GM19043 (cell line): ENCODE measurements at regions not wholly inside any gene's neighbourhood (a gene's known extent, or its start where the extent isn't known, plus 50 kb on each side); places are given as distances from the start of the nearest gene placed in this dataset.

Experiments used
- ATAC-seq: cut with Tn5 transposase; IDR thresholded peaks from one replicate; pipeline ENCODE4 v1.9.1; 2021; ENCODE audit warnings: low read depth; ENCODE audit not compliant: unreplicated experiment

DNA sequence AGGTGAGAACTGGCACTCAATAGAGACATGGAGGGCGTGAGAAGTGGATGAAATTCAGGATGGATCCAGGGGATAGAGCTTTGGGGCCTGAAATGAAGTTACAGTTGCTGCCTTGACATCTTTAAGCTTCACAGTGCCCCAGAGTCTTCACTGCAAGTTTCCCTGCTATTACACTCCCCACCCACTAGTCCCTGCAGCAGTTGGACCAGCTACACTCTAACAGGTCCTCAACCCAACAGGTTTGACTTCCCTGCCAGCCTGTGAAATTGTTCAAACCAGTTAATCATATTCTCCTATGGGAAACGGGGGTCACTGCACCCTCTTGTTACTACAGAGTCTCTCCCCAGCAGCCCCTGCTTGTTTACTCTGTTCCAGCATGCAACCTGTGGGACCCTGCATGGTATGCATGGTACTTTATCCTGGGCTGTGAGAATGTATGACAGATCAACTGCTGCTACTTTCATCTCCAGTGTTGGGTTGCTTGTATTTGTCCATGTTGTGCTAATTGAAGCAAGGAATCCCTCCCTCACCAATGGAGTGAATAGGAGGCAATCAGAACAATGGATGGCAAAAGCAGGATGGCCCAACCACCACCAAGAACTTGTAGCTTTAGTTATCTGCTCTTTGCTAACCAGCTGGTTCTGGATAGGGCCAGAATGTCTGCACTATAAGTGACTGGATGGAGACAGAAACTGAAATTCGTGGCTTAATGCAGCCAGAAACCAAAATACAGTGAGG, 314.2 kb downstream of the OLFM4 start:
- no peak for ATAC-seq

DNA sequence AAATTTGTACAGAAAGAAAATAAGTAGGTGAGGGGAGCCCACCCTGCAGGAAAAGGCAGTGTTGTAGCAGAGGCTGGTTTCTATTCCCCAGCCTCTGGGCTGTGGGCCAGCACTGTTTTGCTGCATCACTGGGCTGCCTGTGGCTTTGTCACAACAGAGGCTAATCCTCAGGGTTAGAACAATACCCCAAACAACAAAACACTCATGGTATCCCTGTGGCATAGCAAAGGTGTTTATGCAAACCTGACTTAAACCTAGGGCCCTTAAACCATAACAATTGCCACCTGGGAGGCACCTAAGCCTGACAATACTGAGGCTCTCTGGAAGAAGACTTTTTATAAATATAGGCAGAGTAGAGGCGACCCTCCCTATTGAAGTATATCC, 314.7 kb downstream of the OLFM4 start:
- no peak for ATAC-seq

DNA sequence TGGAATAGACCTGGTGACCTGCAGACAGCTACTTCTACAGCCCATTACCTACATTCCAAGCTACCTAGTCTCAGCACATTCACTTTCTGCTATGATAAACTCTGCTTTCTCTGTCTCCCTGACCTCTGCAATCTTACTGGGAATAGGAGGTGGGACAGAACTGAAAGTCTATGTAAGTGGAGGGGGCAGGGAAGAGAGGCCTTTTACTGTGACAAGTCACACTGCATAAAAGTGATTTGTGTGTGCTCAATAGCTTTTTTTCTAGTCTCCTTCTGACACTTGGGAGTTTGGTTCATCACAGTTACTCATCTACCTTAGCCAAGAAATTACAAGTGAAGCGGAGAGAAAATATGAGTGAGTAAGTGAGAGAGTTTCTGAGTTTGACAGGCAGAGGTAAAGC, 322.4 kb downstream of the OLFM4 start:
- no peak for ATAC-seq

DNA sequence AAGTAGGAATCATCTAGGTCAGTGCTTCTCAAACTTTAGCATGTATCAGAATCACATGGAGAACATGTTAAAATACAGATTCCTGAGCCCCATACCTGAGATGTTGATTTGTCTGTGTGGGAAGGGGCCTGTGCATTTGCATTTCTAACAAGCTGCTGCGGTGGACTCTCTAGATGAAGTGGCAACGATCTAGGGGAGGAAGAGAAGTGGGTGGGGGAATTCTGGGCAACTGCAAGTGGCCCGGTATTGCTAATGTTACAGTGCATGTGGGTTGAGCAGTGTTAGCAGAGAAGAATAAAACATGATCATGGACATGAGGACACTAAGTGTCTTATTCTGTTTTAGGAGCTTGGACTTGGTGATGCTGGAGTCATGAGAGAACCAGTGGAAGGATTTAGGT, 329.0 kb downstream of the OLFM4 start:
- ATAC-seq, result no peak

DNA sequence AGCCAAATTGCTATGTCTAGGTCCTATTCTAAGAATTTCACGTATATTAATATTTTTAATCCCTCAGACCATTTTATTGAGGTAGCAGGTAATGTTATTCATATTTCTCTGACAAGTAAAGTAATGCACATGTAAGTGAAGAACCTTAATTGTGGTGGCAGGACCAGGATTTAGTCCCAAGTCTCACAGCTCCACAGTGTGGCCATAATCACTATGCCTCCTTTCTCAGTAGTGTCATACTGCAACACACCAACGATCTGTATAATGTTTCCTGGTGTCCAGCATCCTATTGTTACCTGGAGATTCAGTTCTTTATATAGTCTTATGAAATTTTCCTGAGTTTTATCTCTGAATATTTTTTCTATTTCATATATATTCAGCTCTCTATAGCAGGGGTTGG, 340.3 kb downstream of the OLFM4 start:
- ATAC-seq, result no peak

DNA sequence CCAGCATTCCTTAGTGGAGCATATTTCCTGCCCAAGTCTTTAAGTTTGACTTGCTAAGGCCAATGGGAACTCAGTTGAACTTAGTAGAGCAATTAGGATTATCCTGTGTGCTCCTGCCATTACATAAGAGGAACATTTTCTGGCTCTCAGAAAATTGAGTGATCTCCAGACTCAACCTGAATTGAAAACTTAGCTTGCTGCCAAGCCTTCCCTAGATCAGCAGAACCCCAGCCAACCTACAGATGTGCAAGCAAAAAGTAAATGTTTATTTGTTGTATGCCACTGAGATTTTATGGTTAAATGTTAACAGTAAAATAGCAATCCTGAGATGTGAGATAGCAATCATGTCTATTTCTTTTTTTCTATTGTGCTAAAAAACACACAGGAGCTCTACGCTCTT, 350.9 kb downstream of the OLFM4 start:
- no peak for ATAC-seq

DNA sequence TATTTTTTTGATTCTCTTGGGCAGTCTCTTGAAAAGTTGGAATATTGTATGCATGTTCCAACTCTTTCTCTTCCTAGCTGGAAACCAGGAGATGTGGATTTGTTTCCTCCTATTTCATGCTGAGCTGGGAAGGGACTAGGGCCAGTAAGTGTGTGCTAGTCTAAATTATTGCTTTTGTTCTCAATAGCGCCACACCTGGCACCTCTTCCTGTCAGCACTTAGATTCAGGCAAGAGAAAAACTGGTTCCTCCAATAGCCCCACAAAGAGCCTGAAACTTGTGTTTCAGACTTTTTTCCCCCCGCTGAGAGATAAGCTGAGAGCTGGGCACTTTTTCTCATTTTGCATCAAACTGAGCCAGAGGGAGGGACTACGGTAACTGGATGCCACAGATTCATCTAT, 353.4 kb downstream of the OLFM4 start:
- no peak for ATAC-seq

DNA sequence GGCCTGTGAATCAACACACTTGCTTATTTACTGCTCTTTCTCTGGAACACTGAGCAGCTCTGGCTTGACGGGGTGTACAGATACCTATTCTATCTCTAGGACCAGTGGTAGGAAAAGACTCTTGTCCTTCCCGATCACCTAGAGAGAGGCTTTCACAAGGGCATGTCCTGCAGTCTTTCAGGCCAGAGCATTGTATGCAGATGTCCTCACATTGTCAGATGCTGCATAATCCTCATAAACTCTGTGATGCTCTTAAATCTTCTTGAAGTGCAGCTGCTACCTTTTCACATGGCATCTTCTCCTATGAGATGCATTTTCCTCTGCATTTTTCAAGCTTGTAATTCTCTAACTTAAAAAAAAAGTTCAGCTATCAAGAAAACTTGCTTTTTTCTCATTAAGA, 369.4 kb downstream of the OLFM4 start:
- no peak for ATAC-seq

DNA sequence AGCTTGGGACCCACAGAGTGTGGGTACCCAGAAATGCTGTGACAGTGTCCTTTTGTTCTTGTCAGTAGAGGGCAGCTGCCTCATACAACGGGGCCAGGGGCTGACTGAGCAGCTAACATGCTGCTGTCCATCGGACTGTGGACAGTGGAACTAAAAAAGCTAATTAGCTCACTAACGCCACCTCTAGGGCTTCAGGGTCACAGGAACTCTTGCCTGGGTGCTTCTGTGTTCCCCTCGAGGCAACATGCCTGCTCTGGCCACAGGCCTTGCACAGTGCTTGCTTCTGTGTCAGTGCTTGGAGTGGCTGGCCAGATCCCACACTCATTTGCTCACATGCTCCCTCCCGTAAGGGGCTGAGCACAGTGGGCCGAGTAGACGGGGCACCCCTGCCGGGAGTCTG, 377.0 kb downstream of the OLFM4 start:
- ATAC-seq, result no peak

DNA sequence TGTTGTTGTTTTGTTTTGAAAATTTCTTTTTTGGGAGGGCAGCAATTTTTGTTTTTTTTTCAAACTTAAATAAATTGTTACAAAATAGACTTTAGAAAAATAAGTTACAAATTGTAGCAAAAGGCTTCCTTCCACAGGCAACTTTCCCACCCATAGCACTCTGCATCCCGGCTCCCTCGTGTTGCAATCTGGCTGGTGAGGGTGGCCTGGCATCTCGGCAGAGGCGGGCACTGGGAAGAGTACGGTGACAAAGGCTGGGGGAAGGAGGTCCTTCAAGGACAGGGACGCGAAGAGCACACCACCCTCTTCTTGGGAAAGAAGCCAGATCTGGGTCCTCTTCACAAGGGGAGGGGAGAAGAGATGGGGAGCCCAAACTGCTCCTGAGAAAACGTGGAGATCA, 379.7 kb downstream of the OLFM4 start:
- no peak for ATAC-seq

DNA sequence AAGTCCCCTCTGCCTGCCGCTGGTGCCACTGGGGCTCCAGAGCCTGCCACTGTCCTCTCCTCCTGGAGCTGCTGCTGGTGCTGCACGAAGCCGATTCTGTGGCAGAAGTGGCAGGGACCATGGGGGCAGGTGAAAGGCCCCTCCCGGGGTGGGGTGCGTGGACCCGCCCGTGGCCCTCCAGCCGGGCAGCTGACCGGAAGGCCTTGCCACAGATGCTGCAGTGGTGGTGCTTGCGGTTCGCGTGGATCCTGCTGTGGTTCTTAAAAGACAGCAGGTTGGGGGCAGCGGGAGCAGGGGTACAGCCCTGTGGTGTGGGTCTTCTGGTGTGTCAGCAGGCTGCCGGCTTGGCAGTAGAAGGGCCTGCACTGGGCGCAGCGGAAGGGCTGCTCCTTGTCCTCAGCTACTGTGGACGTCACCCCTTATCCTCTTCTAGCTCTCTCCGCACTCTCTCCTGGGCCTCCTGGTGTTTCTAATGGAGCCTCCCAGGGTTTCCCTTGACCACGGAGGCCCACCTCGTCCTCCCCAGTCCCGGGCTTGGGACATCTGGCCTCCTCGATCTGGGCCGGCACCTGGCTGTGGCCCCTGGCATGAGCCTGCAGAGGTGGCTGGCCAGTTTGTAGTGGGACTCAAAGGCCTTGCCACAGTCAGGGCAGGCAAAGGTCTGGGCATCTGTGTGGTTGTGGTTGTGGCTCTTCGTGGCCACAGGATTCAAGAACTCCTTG, 380.4 kb downstream of the OLFM4 start:
- ATAC-seq, result no peak

DNA sequence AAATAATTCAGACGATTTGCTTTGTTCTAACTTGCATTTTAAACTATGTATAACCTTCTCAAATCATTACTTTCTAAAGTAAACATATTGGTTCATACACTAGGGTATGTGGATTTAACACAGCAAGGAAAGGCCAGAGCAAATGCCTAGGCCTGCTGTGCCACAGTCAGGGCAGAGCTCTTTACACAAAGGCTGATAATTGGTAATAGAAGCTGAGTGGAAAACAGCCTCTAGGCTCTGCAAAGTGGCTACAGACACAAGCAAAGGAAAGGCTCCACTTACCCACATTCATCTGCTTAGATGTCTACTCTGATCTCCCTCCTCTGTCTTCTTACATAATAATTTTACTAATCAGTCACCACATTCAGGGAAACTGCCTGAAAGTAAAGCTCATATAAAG, 382.9 kb downstream of the OLFM4 start:
- no peak for ATAC-seq

DNA sequence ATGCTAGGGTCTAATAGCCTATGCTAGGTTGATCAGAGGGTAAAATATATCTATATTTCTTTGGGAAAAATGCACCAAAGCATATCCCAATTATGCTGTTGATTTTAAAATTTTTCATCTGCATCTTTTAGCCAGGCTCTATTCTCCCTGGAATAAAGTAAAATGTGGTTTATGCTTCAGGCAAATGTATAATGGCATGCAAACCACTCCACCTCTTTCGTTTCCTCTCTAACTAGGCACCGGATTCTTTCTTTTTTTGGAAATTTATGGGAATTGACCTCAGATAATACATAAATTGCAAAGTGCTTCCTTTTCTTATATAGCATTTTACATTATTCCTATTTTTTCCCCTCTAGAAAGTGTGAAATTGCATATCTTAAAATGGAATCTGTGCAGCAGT, 386.5 kb downstream of the OLFM4 start:
- no peak for ATAC-seq

DNA sequence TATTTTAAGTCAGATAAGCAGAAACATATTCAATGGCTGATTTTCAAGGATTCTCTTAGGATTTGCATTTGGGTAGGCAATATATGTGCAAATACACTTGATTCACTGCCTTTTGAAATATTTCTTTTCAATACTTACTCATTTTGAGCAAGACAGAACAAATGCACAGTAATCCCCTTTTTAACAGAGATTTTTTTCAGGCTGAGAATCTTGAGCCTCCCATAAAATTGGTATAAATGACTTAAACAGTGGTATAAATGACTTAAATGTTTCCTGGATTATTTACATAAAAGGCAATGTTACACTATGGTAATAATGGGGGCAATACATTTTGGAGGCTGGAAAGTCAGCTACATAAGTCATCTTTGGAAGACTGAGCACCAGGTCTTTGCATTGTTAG, 389.0 kb downstream of the OLFM4 start:
- ATAC-seq, result no peak

DNA sequence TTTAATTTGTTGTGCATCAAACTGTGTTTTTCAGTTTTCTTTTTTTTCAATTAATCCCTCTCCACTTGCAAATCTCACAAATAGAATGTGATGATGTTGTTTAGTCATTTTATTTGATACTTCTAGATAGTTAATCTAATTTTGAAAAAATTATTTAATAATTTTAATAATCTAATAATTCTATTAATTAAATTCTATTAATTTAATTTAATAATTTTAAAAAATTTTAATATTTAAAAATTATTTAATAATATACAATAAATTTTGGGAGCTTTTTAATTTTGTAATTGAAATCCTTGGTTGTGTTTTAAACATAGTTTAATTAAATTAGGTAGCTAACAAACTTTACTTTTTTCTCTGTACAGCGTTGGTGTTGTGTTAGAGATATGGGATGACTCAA, 393.8 kb downstream of the OLFM4 start:
- ATAC-seq, result no peak

DNA sequence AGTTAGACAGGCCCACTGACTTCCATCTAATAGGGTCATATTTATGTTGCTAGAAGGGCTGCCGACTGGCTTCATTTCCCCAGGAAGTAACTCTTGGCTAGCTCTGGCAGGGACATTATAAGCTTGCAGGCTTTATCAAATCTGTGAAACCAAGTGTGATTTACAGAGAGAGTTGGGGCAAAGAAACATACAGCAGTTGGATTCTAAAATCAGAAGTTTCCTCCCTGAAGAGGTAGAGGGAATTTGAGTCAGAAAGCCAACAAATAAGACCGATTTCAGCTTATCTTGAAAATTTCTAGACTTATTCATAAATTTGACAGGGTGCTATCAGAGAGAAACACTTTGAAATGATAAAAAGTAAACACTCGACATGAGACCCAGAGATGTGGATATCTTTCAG, 407.8 kb downstream of the OLFM4 start:
- no peak for ATAC-seq

DNA sequence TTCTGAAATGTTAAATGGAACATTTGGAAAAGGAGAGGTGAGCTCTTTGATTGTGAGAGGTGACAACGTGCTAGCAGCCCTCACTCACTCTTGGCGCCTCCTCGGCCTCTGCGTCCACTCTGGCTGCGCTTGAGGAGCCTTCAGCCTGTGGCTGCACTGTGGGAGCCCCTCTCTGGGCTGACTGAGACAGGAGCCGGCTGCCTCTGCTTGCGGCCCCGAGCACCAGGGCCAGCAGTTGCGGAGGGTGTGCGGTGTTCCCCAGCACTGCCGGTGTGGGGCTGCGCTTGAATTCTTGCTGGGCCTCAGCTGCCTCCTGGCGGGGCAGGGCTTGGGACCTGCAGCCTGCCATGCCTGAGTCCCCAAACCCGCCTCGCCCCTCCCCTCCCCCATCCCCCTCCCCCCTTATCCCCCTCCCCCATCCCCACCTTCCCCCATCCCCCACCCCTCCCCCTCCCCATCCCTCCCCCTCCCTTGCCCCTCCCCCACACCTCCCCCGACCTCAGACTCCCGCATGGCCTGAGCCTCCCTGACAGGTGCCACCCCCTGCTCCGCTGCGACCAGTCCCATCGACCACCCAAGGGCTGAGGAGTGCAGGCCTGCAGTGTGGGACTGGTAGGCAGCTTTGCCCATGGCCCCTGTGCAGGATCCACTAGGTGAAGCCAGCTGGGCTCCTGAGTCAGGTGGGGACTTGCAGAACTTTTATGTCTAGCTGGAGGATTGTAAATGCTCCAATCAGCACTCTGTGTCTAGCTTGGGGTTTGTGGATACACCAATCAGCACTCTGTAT, 411.0 kb downstream of the OLFM4 start:
- ATAC-seq, result no peak

DNA sequence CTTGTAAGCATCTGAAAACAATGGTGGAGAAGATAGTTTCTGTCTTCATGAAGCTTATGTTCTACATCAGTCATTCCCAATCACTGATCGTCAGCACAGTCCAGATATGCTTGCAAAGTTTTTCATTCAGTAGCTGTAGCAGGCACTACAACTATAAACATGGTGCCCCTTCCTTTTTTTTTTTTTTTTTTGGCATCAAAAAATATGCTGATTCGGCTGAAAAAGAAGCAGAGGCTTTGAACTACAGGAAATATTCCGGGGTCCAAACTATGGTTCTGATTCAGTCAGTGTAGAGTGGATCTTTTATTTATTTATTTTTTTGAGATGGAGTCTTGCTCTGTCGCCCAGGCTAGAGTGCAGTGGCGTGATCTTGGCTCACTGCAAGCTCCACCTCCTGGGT, 414.4 kb downstream of the OLFM4 start:
- no peak for ATAC-seq

DNA sequence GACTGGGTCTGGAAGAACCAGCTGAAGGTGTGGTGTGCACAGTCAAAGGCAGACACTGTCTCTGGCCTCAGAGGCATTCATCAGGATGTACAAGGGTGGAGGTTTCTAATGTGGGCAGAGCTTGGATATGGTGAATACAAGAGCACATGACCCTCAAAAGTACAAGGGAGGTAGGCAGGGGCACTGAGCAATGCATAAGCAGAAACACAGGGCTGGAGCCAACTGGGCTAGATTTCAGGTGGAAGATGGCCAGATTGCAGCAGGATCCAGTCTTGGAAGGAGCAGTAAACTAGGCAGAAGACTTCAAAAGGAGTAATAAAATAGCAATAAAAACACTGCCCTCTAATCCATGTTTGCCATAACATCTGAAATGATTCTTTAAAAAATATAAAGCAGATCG, 417.1 kb downstream of the OLFM4 start:
- no peak for ATAC-seq

DNA sequence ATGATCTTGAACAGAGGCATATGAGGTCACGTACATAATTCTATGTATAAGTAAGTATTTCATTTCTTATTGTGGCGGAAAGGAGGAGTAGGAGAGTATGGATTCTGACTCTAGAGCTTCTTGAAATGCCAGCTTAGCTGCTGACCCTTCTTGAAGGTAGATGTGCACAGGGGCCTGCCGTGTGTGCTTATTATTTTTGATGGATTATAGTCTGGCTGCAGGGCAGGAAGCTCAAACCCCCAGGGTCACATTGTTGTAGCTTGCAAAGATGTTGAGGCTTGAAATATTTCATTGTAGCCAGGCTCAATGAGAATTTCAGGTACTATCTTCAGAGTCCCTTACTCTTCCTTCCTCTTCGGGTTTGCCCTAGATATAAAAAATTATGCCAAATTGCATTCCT, 418.8 kb downstream of the OLFM4 start:
- ATAC-seq, result no peak

DNA sequence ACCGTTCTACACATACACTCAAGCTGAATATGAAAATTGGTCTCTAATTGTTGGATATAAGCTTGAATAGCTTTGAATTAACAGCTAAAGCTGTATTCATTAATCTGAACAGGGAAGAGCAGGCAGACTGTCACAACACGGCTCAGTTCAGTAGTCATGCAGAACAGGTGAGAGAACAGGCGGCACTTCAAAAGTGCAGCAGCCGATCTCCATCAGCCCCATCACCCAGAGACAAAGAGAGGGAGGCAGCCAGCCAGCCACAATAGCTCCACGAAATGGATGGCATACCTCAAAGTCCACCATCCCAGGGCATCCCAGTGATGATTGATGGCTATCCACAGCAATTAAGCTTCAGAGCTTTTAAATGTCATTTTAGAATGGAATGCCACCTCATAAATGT, 419.2 kb downstream of the OLFM4 start:
- ATAC-seq, result no peak
